PC-9 (cell line): ENCODE measurements at regions not wholly inside any gene's neighbourhood (a gene's known extent, or its start where the extent isn't known, plus 50 kb on each side); places are given as distances from the start of the nearest gene placed in this dataset.

Experiments
- EZH2 ChIP-seq: fragments of 200-600 bp; sonication (generic); IDR thresholded peaks from 2 replicates; pipeline ENCODE4 v1.8.0; 2017; ENCODE audit warnings: antibody characterized with exemption, low read depth
- TF ChIP-seq, protein P1 (sequence below): fragments of 200-600 bp; sonication (generic); conservative IDR thresholded peaks from 2 replicates; pipeline ENCODE4 v1.6.1; 2017; ENCODE audit warnings: mixed run types, antibody characterized with exemption, mild to moderate bottlenecking, moderate library complexity

DNA sequence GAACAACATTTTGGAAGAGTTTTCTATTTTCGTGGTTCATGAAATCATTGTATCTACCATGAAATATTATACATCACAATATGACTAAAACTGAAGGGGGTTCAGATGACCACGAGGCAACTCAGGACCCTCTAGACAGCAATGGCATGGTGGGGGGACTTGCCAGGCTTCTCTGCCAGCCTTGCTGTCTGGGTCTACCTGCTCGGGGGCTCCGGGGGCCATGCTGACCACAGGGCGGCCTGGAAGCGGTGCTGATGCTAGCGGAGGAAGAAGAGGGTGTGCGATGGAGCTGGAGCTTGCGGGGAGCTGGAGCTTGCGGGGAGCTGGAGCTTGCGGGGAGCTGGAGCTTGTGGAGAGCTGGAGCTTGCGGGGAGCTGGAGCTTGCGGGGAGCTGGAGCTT lies 89.2 kb upstream of the IRX4 start:
- TF ChIP-seq, protein P1, sequence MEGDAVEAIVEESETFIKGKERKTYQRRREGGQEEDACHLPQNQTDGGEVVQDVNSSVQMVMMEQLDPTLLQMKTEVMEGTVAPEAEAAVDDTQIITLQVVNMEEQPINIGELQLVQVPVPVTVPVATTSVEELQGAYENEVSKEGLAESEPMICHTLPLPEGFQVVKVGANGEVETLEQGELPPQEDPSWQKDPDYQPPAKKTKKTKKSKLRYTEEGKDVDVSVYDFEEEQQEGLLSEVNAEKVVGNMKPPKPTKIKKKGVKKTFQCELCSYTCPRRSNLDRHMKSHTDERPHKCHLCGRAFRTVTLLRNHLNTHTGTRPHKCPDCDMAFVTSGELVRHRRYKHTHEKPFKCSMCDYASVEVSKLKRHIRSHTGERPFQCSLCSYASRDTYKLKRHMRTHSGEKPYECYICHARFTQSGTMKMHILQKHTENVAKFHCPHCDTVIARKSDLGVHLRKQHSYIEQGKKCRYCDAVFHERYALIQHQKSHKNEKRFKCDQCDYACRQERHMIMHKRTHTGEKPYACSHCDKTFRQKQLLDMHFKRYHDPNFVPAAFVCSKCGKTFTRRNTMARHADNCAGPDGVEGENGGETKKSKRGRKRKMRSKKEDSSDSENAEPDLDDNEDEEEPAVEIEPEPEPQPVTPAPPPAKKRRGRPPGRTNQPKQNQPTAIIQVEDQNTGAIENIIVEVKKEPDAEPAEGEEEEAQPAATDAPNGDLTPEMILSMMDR, result no peak
- no peak for TF ChIP-seq EZH2
